Type B pancreatic cell (in vitro differentiated cells): ENCODE measurements at regions not wholly inside any gene's neighbourhood (a gene's known extent, or its start where the extent isn't known, plus 50 kb on each side); places are given as distances from the start of the nearest gene placed in this dataset.
A peak's percentile ranks its signal among the peaks of the same experiment; 100 is the strongest.

Experiments
- DNase-seq: peaks from one replicate; pipeline ENCODE4 v3.0.0; 2021; ENCODE audit warnings: mixed read lengths; ENCODE audit not compliant: unreplicated experiment; ENCODE audit errors: extremely low spot score
- H3K27ac Mint-ChIP-seq: 2 replicates; pipeline ENCODE4 v1.8.0; 2021; ENCODE audit warnings: mild to moderate bottlenecking, mixed read lengths
- H3K27me3 Mint-ChIP-seq: 2 replicates; pipeline ENCODE4 v1.8.0; 2021; ENCODE audit warnings: mixed read lengths
- H3K36me3 Mint-ChIP-seq: 2 replicates; pipeline ENCODE4 v1.8.0; 2021; ENCODE audit warnings: mixed read lengths
- H3K4me1 Mint-ChIP-seq: one replicate; pipeline ENCODE4 v1.8.0; 2021; ENCODE audit warnings: mixed read lengths; ENCODE audit not compliant: unreplicated experiment
- H3K4me3 Mint-ChIP-seq: 2 replicates; pipeline ENCODE4 v1.8.0; 2021; ENCODE audit warnings: mild to moderate bottlenecking, mixed read lengths
- H3K9me3 Mint-ChIP-seq: 2 replicates; pipeline ENCODE4 v1.8.0; 2021; ENCODE audit warnings: mixed read lengths
- TF ChIP-seq, protein P1 (sequence below): fragments of 200-600 bp; sonication (generic); conservative IDR thresholded peaks from 2 replicates; pipeline ENCODE4 v1.5.0; 2021; ENCODE audit warnings: antibody characterized with exemption, mild to moderate bottlenecking

DNA sequence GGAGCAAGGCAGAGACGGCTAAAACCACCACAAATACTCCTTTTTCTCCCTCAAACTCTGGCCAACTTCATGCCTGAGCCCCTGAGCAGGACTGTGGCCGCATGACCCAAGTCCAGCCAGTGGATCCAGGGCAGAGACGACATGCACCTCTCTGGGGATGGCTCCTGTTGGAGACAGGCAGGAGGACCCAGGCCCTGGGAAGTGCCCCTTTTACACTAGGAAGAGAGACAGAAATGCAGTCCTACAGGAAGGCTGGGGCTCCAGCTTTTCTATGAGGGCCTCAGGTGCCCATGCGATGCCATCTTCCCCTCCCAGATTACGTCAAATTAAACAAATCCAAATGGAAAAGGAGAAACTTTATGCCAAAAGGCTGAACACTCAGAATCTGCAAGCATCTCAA, 498.0 kb downstream of the BRD1 start:
- Mint-ChIP-seq H3K36me3 (no peaks in the 10 kb centered on the region), H3K4me3 (no peak overlapping the region), H3K9me3 (peaks cover 6% of the 10 kb centered on the region), H3K27me3 (peaks cover 20% of the 10 kb centered on the region), H3K27ac (no peak overlapping the region), H3K4me1 (no peaks in the 10 kb centered on the region)
- TF ChIP-seq, protein P1, sequence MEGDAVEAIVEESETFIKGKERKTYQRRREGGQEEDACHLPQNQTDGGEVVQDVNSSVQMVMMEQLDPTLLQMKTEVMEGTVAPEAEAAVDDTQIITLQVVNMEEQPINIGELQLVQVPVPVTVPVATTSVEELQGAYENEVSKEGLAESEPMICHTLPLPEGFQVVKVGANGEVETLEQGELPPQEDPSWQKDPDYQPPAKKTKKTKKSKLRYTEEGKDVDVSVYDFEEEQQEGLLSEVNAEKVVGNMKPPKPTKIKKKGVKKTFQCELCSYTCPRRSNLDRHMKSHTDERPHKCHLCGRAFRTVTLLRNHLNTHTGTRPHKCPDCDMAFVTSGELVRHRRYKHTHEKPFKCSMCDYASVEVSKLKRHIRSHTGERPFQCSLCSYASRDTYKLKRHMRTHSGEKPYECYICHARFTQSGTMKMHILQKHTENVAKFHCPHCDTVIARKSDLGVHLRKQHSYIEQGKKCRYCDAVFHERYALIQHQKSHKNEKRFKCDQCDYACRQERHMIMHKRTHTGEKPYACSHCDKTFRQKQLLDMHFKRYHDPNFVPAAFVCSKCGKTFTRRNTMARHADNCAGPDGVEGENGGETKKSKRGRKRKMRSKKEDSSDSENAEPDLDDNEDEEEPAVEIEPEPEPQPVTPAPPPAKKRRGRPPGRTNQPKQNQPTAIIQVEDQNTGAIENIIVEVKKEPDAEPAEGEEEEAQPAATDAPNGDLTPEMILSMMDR, result no peak
- DNase-seq, result peak; percentile 39

GRCh38 chr22:49328630-49329405, 498.9 kb downstream of the BRD1 start:
- peak; percentile 44 for DNase-seq
- no peaks in the 10 kb centered on the region for H3K4me1 Mint-ChIP-seq
- H3K4me3 Mint-ChIP-seq, result no peak overlapping the region
- H3K36me3 Mint-ChIP-seq, result no peaks in the 10 kb centered on the region
- H3K9me3 Mint-ChIP-seq, result peaks cover 6% of the 10 kb centered on the region
- H3K27ac Mint-ChIP-seq, result no peak overlapping the region
- peaks cover 18% of the 10 kb centered on the region for H3K27me3 Mint-ChIP-seq
- TF ChIP-seq, protein P1, result no peak

GRCh38 chr22:49328118-49328475, 499.6 kb downstream of the BRD1 start:
- H3K27ac Mint-ChIP-seq, result no peak overlapping the region
- no peak overlapping the region for H3K4me3 Mint-ChIP-seq
- TF ChIP-seq, protein P1, result no peak
- H3K36me3 Mint-ChIP-seq, result no peaks in the 10 kb centered on the region
- peaks cover 6% of the 10 kb centered on the region for H3K9me3 Mint-ChIP-seq
- peaks cover 19% of the 10 kb centered on the region for H3K27me3 Mint-ChIP-seq
- DNase-seq, result peak; percentile 49
- no peaks in the 10 kb centered on the region for H3K4me1 Mint-ChIP-seq

DNA sequence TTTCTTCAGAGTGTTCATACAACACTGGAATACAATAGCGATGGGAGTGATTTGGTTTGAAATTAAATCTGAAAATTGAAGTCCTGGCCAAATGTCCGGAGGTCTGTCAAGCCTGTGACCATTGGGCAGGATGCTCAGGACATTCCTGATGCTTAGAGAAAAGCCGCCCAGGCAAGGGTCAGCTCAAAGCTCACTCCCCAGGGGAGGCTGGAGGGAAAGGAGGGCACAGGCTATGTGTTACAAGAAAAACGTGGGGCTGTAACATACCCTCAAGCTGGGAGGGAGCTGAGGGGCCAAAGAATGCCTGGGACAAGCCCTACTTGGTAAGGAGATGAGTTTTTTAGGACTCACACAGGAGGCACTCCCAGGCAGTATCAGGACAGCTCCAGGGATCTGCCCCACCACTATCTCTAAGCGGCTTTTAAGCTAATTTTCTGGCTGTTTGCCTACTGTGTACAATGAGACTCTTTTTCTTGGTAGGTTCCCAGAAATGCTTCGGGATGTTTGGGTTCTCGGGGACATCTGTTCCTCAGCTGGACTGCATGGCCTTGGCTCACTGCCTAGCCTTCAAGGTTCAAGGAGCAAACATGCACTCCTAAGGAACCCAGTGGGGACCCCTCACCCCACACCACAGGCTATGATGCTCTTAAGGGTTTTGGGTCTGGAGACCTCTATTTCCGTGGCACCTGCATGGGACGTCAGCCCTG, 500.1 kb downstream of the BRD1 start:
- Mint-ChIP-seq H3K4me1 (no peaks in the 10 kb centered on the region), H3K9me3 (peaks cover 6% of the 10 kb centered on the region), H3K27me3 (peaks cover 18% of the 10 kb centered on the region), H3K36me3 (no peaks in the 10 kb centered on the region), H3K4me3 (no peak overlapping the region), H3K27ac (no peak overlapping the region)
- DNase-seq, result peak; percentile 29
- TF ChIP-seq, protein P1, result no peak

DNA sequence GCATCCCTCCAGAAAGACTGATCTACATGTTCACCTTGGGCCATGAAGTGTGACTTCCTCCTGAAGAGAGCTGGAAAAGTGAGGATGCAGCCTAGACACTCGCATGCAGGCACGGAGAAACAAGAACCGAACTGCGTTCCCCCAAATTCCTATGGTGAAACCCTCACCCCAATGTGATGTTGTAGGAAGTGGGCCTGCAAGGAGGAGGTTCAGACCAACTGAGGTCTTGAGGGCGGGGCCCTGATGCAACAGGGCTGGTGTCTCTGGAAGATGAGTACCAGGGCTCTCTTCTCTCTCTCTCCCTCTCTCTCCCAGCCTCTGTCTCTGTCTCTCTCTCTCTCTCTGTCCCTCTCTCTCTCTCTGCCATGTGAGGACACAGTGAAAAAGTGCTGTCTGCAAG, 501.1 kb downstream of the BRD1 start:
- no peak for DNase-seq
- Mint-ChIP-seq H3K4me1 (no peaks in the 10 kb centered on the region), H3K27me3 (peaks cover 24% of the 10 kb centered on the region), H3K27ac (no peak overlapping the region), H3K36me3 (no peaks in the 10 kb centered on the region), H3K4me3 (no peak overlapping the region), H3K9me3 (peaks cover 6% of the 10 kb centered on the region)
- TF ChIP-seq, protein P1, result no peak
